ENCODE measurements at regions not wholly inside any gene's neighbourhood (a gene's known extent, or its start where the extent isn't known, plus 50 kb on each side); places are given as distances from the start of the nearest gene placed in this dataset.
A peak's percentile ranks its signal among the peaks of the same experiment; 100 is the strongest.
"Not testable (repeated sequence)": the region's sequence is repeated elsewhere in the genome, so short reads cannot be mapped to it uniquely, and the experiment has no call there.

DNA sequence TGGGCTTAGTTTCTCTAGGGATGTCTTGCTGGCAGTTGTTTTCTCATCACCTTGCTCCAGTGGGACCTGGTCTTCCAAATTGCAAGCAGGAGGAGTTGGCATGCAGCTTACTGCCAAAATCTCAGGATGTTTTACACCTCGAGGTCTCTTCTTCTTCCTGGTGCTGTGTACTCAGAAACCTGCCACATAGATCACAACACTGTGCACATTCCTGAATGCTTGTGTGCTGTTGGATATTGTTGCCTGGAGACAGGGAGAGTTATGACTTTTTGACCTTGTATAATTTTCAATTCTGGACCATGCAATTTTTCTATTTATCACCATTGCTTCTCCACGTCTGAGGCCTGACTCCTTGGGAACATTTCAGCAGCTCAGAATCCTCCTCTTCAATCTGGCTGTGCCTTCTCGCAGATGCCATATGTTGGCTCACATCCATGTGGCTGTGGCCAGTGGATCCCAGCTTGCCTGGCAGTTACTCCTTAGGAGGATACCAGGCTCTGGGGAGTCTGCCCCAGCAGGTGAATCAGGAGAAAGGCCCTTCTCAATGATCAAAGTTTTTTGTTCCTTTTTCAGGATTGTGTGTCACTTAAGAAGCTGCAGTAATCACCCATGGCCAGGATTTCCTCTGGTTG lies 489.3 kb downstream of the TSN start:
- DNase-seq = peak; percentile 37

DNA sequence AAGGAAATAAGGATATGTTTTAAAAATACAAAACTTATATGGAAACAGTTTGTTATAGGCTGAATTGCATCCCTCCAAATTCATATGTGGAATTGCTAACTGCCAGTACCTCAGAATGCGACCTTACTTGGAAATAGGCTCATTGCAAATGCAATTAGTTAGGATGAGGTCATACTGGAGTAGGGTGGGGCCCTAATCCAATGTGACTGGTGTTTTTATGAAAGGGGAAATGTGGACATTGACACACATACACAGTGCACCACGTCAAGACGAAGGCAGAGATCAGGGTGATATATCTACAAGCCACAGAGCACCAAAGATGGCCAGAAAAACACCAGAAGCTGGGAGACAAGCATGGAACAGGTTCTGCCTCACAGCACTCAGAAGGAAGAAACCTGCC lies 494.2 kb downstream of the TSN start:
- no peak for DNase-seq

DNA sequence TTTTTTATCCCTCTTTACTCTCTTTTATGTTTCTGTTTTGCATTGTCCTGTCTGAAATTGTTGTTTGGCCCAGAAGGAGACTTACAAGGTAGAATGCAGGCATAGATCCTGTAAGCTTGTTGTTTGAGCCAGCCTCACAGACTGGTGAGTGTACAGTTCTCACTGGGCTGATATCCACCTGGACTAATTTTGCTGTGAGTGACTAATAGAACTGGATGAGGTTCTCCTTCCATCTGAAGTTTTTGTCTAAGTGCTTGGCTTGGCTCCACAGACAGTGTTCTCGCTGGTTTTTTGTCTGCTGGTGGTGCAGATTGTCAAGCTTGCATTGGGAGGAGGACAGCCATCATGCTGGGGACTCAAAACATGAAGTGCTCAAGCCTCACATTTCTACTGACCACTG lies 495.7 kb downstream of the TSN start:
- no peak for DNase-seq

DNA sequence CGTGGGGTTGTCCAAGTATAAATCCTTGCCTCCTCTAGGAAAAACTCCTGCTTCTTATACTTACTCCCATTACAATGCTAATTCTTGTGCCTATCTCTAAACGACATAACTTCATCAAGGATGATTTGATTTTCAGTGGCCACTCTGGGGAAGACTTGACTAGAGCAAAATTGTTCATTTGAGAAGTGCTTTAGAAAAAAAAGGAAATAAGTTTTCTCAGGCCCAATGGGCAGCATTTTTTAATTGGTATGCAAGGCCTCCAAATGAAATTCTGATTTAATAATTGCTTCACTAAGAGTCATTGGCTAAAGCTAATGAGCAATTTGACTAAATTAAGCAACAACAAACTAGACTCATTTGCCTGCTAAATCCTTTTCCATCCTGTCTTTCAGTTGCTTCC lies 496.1 kb downstream of the TSN start:
- DNase-seq = no peak

DNA sequence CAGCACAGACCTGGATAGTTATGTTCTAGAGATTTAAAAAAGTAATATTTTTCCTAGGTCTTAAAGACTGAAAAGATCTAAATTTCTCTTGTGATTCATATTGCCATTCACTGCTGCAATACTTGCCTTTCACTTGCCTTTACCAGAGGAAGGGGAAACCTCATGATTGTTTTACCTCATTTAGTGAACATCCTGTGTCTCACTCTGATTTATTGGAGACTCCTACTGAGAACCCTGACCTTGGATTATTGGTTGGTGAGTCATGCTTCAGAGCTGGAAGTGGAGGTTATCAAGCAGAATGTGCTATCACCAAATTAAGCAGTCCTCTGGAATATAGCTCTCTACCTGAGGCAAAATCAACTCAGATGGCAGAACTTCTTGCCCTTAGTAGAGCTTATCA lies 500.5 kb downstream of the TSN start:
- DNase-seq = no peak

DNA sequence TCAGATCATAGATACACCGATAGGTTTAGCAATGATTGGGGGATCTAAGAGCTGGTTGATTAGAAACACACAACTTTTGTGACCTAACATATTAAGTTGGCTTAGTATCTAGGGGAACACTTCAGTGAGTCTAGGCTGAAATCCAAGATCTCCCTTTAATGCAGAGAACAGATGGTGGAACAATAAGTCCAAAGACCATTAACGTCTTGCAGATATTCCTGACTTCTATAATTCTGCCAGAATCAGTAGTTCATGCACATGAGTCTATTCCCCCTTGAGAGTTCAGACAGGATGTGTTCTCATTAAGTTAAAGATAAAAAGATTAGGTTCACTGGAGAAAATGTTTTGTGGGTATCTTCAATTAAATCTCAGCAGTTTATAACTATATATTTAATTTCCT lies 506.5 kb downstream of the TSN start:
- peak; percentile 67 for DNase-seq

DNA sequence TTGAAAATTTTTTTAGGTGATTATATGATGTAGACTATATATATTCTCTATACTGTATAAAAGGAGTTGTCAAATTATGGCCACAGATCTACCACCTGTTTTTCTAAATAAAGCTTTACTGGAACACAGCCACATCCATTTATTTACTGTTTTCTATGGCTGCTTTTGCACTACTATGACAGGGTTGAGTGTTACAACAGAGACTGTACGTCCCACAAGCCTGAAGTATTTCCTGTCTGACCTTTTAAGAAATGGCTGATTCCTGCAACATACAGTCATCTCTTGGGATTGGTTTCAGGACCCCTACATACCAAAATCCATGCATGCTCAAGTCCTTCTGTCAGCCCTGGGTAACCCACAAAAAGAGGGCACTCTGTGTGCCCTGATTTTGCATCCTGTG lies 508.3 kb downstream of the TSN start:
- DNase-seq = no peak

DNA sequence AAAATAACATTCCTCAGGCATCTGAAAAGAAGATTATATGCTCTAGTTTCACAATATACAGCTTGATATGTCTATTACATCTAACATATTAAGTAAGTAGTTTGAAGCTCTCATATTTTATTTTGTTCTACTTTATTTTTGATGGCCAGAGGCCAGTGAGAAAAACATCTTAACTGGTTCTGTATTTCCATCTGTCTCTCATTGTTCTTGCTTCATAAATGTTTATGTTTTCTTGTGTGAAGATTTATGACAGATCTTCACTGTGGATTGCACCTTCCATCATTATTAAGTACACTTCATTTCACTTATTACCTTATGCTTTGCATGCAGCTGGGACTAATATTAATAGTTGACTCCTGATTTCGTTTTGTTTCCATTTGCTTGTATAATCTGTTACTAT lies 511.2 kb downstream of the TSN start:
- no peak for DNase-seq

DNA sequence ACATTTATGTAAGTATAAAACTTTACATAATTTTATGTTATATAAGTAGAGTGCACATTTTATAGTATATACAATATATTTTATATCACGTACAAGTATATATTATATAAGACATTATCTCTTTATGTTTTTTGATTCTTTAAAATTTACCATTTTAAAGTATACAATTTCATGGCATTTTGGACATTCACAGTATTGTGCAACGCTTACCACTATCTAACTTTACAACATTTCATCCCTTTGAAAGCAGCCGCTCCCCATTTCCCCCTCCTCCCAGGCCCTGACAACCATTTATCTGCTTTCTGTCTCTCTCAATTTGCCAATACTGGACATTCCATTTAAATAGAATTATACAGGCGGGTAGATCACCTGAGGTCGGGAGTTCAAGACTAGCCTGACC lies 512.5 kb downstream of the TSN start:
- DNase-seq = no peak

DNA sequence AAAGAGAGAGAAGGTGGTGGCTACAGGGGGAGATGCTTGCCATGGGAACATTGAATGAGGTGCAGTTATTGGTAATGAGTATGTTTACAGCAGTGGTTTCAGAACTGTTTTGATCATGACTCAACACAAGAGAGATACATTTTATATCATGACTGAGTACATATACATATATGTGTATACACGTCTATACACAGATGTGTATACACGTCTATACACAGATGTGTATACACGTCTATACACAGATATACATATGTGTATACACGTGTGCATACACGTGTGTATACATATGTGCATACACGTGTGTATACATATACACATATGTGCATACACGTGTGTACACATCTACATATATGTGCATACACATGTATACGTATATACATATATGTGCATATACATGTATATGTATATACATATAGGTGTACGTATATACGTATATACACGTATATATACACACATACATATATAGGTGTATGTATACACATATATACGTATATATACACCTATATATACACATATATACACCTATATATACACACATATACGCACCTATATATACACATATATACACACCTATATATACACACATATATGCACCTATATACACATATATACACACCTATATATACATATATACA lies 518.5 kb downstream of the TSN start:
- no peak for DNase-seq

DNA sequence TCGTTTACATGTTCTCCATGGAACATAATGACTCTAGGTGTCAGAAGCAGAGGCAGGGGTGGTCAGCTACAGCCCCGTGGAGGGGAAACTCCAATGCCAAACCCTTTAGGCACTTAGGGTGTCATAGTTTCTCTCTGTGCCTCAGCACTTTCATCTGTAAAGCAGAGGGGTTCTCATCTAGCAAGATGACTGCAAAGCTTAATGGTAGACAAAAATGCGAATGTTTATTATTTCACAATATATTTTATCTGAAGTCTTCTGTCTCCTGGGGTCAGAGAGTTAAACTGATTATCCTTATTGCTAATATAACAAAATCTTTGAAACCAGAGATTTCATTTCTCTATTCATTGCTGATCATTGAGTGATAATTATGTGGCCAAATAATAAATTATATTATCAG lies 522.5 kb downstream of the TSN start:
- DNase-seq = no peak

DNA sequence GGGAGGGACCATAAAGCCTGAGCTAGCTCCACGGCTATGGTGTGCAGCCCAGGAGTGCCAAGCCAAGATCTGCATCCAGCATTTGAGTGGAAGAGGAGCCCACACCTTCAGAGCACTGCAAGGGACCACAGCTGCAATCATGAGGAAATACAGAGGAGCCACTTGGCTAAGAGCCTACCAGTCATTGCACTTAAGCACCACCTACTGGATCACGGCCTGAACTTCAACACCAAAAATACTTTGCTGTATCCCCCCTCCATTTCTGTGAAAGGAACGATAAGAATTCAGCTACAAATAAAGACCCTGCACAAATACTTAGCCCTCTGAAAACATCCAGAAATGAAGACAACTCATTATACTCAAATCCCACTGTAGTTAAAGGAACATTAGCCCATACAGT lies 545.3 kb downstream of the TSN start:
- no peak for DNase-seq

DNA sequence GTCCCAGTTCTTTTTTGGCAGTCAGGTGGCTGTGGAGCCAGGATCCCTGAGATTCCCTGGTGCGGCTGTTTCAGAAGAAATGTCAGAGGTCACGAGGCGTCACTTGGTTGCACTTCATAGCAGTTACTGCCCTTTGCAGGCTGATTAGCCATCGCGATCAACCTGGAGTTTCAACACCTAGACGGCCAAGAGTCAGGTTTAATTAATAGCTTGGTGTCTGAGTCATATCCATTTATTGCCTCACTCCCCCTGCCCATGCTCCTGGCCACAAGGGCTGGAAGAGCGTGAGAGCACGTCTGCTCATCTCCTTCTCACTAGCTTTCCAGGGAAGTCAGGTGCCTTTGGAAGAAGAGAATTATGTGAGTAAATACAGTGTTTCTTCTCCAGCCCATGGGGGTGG lies 552.3 kb downstream of the TSN start:
- DNase-seq = no peak

DNA sequence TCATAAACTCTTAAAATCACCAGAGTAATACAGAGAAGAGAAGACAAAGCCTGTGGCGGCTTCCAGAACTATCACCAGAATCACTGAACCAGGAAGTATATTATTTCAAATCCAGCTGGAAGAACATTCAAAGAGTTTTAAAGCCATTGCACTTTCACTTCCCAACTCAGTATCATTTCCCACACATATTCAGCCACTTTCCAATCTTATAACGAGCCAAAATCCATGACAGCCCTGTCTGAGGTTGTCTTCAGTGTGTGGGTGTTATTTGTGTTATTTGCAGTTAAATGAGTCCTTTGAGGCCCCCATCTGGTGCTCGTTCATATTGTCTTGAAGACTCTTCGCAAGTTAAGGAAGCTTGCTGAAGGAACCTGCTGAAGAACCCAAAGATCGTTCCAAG lies 559.9 kb downstream of the TSN start:
- no peak for DNase-seq

DNA sequence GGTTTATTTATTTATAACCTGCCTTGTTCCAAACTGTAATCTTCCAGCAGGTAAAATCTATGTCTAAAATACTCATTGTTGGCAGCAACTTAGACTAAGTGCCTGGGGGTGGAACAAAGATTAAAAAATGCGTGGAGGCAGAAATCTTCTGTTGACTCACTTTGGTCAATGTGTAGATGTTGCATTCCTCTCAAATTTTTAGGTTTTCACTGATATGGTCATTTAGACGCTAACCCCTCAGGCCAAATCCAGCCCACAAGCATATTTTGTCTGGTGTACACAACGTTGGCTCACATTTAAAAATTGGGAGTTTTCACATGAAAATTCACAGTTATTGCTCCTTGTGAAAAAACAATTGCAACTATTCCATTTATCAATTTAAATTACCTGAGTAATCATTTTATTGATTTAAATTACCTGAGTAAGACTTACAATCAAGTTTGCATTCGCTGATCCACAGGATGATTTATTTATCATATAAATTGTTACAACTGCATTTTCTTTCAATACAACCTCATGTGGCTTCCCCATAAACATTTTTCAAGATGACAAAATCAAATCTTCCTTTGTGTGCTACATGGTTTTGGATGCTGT lies 564.2 kb downstream of the TSN start:
- no peak for DNase-seq

DNA sequence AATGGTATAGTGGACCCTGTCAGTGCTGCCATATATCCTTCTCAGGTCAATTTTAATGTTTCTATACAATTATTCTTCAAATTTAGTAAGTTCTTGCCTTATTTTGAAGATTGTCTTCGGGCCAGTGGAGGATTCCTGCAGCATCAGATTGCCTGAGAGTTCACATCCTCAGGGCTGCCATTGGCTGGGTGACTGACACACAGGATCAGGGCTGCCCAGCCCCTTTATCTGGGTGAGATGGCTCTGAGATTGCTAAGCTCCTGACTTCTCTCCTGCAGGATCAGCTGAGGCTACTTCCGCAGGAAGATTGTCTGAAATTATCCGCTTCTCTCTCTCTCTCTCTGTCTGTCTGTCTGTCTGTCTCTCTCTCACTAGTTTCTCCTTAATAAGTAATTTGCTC lies 567.4 kb downstream of the TSN start:
- no peak for DNase-seq

DNA sequence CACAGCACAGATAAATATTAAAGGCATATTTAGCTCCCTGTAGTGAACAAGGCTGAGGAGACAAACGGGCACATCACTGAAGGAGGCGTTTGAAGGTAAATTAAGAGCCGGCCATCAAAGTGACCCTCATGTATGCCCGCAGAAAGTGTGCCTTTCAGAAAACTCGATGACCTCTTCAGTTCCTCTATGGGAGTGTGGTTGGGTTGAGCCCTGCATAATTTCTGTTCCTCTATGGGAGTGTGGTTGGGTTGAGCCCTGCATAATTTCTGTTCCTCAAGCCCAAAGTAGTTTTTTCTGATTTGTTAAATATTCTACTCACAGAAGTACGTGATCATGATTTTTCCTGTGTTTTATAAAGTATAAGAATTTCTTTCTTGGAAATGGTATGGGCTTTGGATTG lies 568.5 kb downstream of the TSN start:
- no peak for DNase-seq

DNA sequence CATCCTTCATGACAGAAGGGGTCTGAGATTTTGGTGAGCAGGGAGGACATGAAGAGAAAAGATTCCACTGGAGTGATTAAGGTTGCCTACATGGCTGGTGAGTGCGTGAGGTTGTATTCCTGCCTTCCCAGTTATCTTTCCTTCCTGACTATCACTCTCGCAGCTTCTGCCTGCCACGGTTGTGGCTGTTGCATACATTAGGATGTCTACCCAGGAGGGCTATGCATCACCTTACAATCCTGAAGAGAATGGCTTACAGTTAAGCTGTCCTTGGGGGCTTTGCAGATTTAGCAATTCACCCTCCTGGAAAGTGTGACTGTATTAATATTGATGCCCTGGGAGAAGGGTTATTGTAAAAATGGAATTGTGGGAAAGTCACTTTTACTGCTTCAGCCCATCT lies 571.0 kb downstream of the TSN start:
- no peak for DNase-seq

DNA sequence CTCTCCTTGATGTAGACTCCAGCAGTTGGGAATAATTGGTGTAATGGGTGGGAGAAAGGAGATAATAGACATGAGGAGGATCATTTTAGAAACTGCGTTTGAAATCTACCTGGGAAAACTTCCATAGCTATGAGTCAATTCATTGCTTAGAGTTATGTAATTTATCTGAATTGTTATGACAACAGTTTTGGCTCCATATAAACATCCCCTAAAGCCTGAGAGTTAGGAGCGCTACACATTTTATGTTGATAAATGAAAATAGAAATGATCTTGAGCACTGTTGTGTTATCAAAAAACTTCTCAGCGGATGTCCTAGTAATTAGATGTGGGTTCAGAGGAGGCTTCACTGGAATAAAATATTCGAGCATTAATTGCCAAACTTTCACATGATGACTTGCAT lies 573.4 kb downstream of the TSN start:
- no peak for DNase-seq

DNA sequence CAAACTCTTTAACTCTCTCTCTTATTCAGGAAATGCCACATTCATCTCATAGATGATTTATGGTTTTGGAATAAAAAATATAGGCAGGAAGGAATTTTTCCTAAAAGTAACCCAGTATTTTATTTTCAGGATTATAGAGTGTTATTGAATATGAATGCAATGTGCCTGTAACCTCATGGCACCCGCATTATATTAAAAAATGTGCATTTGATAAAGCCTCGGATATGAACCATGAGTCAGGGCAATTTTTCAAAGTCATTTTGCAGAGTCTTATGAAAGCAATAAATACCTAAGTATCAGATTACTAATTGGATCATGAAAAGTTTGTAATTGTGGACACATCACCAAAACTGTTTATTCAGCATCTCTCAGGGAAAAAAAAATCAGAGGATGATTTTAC lies 573.8 kb downstream of the TSN start:
- DNase-seq = no peak

DNA sequence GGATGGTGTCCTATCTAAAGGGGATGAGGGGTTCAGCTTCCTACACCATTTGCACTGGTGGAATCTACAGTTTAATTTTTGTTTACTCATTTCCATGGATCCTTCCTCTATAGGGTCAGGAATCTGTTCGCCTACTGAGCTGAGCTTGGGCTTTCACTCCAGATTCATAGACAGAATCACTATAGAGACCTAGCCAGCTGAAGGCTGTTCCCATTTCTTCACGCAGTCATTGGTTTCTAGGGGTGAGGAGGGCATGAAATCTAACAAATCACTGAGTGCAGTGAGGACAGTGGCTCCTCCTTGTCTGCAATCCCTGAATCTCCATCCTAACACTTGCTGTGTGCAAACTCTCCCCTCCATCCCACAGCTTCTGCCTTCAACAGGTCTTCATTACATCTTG lies 578.5 kb downstream of the TSN start:
- DNase-seq = no peak

DNA sequence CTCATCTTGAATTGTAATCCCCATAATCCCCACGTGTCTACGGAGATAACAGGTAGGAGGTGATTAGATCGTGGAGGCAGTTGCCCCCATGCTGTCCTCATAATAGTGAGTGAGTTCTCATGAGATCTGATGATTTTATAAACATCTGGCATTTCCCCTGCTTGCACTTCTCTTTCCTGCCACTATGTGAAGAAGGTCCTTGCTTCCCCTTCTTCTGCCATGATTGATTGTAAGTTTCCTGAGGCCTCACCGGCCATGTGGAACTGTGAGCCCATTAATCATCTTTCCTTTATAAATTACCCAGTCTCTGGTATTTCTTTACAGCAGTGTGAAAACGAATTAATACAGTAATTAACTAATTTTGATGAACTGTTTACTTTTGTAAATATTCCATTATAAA lies 582.5 kb downstream of the TSN start:
- no peak for DNase-seq

DNA sequence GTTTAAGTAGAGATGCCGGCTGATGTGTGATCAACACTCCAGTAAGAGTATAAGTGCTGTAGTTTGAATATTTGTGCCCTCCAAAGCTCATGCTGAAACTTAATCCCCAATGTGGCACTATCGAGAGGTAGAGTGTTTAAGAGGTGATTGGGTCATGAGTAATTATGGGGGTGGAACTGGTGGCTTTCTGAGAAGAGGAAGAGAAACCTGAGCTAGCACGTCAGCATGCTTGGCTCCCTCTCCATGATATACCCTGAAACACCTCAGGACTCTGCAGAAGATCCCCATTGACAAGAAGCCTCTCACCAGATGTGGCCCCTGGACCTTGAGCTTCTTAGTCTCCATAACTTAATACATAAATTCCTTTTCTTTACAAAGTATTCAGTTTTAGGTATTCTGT lies 584.8 kb downstream of the TSN start:
- no peak for DNase-seq

DNA sequence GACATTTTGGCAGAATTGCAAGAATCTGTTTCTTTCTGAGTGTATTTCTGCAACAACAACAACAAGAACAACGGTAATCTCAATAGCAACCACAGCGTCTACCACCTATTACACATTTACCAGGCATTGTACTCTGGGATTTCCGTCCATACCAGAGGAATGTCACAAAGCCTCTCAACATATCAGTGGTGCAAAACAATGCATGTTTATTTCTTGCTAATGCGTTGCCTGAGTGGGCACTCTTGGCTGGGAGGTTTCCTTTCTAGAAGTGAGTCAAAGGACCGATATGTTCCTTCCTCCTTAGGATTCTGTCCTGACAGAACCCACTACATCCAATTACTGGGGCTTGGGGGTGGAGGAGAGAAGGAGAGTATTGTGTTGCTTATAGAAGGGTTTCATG lies 585.6 kb downstream of the TSN start:
- no peak for DNase-seq

DNA sequence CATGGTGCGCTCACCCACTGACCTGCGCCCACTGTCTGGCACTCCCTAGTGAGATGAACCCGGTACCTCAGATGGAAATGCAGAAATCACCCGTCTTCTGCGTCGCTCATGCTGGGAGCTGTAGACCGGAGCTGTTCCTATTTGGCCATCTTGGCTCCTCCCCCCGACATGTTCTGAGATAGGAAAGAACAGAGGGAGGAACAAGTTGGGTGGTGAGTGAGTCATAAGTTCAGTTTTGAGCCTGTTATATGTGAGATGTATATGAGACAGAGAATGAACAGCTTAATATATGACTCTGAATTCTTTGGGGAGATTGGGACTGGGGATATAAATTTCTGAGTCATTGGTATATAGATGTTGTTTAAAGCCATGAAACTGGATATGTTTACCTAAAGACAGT lies 596.7 kb downstream of the TSN start:
- not testable (repeated sequence) for DNase-seq
